GM12872 (cell line): ENCODE measurements at regions not wholly inside any gene's neighbourhood (a gene's known extent, or its start where the extent isn't known, plus 50 kb on each side); places are given as distances from the start of the nearest gene placed in this dataset.

Experiments
- CTCF ChIP-seq: IDR thresholded peaks from 3 replicates; pipeline ENCODE4 v1.5.1; 2011; ENCODE audit warnings: low read depth, mild to moderate bottlenecking, low read length, moderate library complexity; ENCODE audit not compliant: insufficient read depth

- TF ChIP-seq CTCF: no peak
These were observed 1029.8 kb downstream of the DIAPH3 start for GRCh38 chr13:59133903-59134302.

GRCh38 chr13:59144700-59145099, 1019.0 kb downstream of the DIAPH3 start:
- no peak for TF ChIP-seq CTCF

GRCh38 chr13:59145381-59145780, 1018.3 kb downstream of the DIAPH3 start:
- TF ChIP-seq CTCF: no peak

GRCh38 chr13:59157181-59157580, 1006.5 kb downstream of the DIAPH3 start:
- no peak for TF ChIP-seq CTCF

GRCh38 chr13:59166174-59166573, 997.6 kb downstream of the DIAPH3 start:
- no peak for TF ChIP-seq CTCF

GRCh38 chr13:59172076-59172475, 991.7 kb downstream of the DIAPH3 start:
- TF ChIP-seq CTCF: no peak

GRCh38 chr13:59176775-59177174, 987.0 kb downstream of the DIAPH3 start:
- TF ChIP-seq CTCF: peak; percentile 57; the same call in 2 of the 3 replicates

GRCh38 chr13:59178344-59178743, 985.4 kb downstream of the DIAPH3 start:
- no peak for TF ChIP-seq CTCF
